Loucy (cell line): ENCODE measurements at regions not wholly inside any gene's neighbourhood (a gene's known extent, or its start where the extent isn't known, plus 50 kb on each side); places are given as distances from the start of the nearest gene placed in this dataset.
"Not testable (repeated sequence)": the region's sequence is repeated elsewhere in the genome, so short reads cannot be mapped to it uniquely, and the experiment has no call there.

Experiments used
- CTCF ChIP-seq: fragments of 200-600 bp; sonication (generic); conservative IDR thresholded peaks from 2 replicates; pipeline ENCODE4 v1.5.1; 2014; ENCODE audit warnings: mild to moderate bottlenecking, antibody characterized with exemption, low read length
- EZH2phosphoT487 ChIP-seq: fragments of 200-600 bp; IDR thresholded peaks from 2 replicates; pipeline ENCODE4 v1.6.1; 2018; ENCODE audit warnings: antibody characterized with exemption, mild to moderate bottlenecking, moderate library complexity, borderline replicate concordance

GRCh38 chr5:98325187-98325586 lies 448.3 kb upstream of the RGMB start:
- TF ChIP-seq CTCF, EZH2phosphoT487: not testable (repeated sequence)
